Endothelial cell of umbilical vein (primary cell): ENCODE measurements at regions not wholly inside any gene's neighbourhood (a gene's known extent, or its start where the extent isn't known, plus 50 kb on each side); places are given as distances from the start of the nearest gene placed in this dataset.

Experiments used
- CTCF ChIP-seq, 2 donors: IDR thresholded peaks; 1 replicate in 1 of 2; 2 replicates in 1 of 2; pipeline ENCODE4 v1.5.1; 2011; ENCODE audit warnings: low read length in 2 of 2, mild to moderate bottlenecking in 2 of 2, moderate library complexity in 2 of 2, control low read depth in 1 of 2, inconsistent platforms in 1 of 2, low read depth in 1 of 2; ENCODE audit not compliant: insufficient read depth in 1 of 2; ENCODE audit errors: extremely low read depth in 1 of 2
- FOS ChIP-seq: IDR thresholded peaks from 2 replicates; pipeline ENCODE4 v1.6.1; 2011; ENCODE audit warnings: mild to moderate bottlenecking, low read length, moderate library complexity, borderline replicate concordance; ENCODE audit not compliant: insufficient read depth
- JUN ChIP-seq: IDR thresholded peaks from 2 replicates; pipeline ENCODE4 v1.6.1; 2011; ENCODE audit warnings: borderline replicate concordance, low read depth; ENCODE audit not compliant: insufficient read length, insufficient read depth
- POLR2A ChIP-seq: IDR thresholded peaks from 2 replicates; pipeline ENCODE4 v1.6.1; 2012; ENCODE audit warnings: low read depth, mild to moderate bottlenecking, control low read depth, low read length
- POLR2AphosphoS5 ChIP-seq: IDR thresholded peaks from 2 replicates; pipeline ENCODE4 v1.6.1; 2012; ENCODE audit warnings: low read depth, mild to moderate bottlenecking, control low read depth, low read length, moderate library complexity; ENCODE audit not compliant: insufficient read depth

- TF ChIP-seq CTCF (IDR thresholded peaks at IDR 0.05; ENCODE audit: extremely low read depth in 1 of 2, insufficient read depth in 1 of 2, low read depth in 1 of 2, low read length in 2 of 2), result no peak
- TF ChIP-seq JUN, result no peak
- no peak for TF ChIP-seq FOS
- no peak for TF ChIP-seq POLR2AphosphoS5
- no peak for TF ChIP-seq POLR2A
Observed at GRCh38 chr11:129264114-129264513, 72.0 kb upstream of the ARHGAP32 start.
